ENCODE measurements at regions not wholly inside any gene's neighbourhood (a gene's known extent, or its start where the extent isn't known, plus 50 kb on each side); places are given as distances from the start of the nearest gene placed in this dataset.

- TF ChIP-seq CTCF (IDR thresholded peaks at IDR 0.05) (no peak), EP300 (IDR thresholded peaks at IDR 0.05) (no peak), POLR2AphosphoS5 (IDR thresholded peaks at IDR 0.05) (no peak)
Measured at GRCh38 chr18:44564922-44565321, 115.8 kb upstream of the SETBP1 start.
